ENCODE measurements at regions not wholly inside any gene's neighbourhood (a gene's known extent, or its start where the extent isn't known, plus 50 kb on each side); places are given as distances from the start of the nearest gene placed in this dataset.

- no peak for DNase-seq (ENCODE audit: extremely low read depth, low read depth)
- no peak overlapping the region for H3K4me3 ChIP-seq (replicated peaks; ENCODE audit: low read depth, low read length)
- TF ChIP-seq CTCF (IDR thresholded peaks at IDR 0.05; ENCODE audit: low read depth, low read length, missing control alignments), result no peak
Observed at GRCh38 chr1:115183158-115183557, 93.9 kb upstream of the TSPAN2 start.

GRCh38 chr1:115182012-115182715 is 92.9 kb upstream of the TSPAN2 start:
- TF ChIP-seq CTCF (IDR thresholded peaks at IDR 0.05; ENCODE audit: low read depth, low read length, missing control alignments), result no peak
- no peak for DNase-seq (ENCODE audit: extremely low read depth, low read depth)

GRCh38 chr1:115181231-115181630 is 91.9 kb upstream of the TSPAN2 start:
- no peak overlapping the region for H3K4me3 ChIP-seq (replicated peaks; ENCODE audit: low read depth, low read length)
- TF ChIP-seq CTCF (IDR thresholded peaks at IDR 0.05; ENCODE audit: low read depth, low read length, missing control alignments), result no peak
- no peak for DNase-seq (ENCODE audit: extremely low read depth, low read depth)

More at GRCh38 chr1:115182012-115182715, 92.9 kb upstream of the TSPAN2 start:
- no peak overlapping the region for H3K4me3 ChIP-seq (replicated peaks; ENCODE audit: low read depth, low read length)

- no peak overlapping the region for H3K4me3 ChIP-seq (replicated peaks; ENCODE audit: low read depth, low read length)
- DNase-seq (ENCODE audit: extremely low read depth, low read depth), result no peak
- no peak for TF ChIP-seq CTCF (IDR thresholded peaks at IDR 0.05; ENCODE audit: low read depth, low read length, missing control alignments)
Observed at GRCh38 chr1:115179397-115180079, 90.2 kb upstream of the TSPAN2 start.

GRCh38 chr1:115176189-115176588 is 86.9 kb upstream of the TSPAN2 start:
- TF ChIP-seq CTCF (IDR thresholded peaks at IDR 0.05; ENCODE audit: low read depth, low read length, missing control alignments), result no peak
- no peak for DNase-seq (ENCODE audit: extremely low read depth, low read depth)
- no peak overlapping the region for H3K4me3 ChIP-seq (replicated peaks; ENCODE audit: low read depth, low read length)

- H3K4me3 ChIP-seq (replicated peaks; ENCODE audit: low read depth, low read length), result no peak overlapping the region
- DNase-seq (ENCODE audit: extremely low read depth, low read depth), result no peak
- TF ChIP-seq CTCF (IDR thresholded peaks at IDR 0.05; ENCODE audit: low read depth, low read length, missing control alignments), result no peak
Observed at GRCh38 chr1:115175596-115175995, 86.3 kb upstream of the TSPAN2 start.

Data from HFF-Myc (cell line).